ENCODE measurements at regions not wholly inside any gene's neighbourhood (a gene's known extent, or its start where the extent isn't known, plus 50 kb on each side); places are given as distances from the start of the nearest gene placed in this dataset.

DNA sequence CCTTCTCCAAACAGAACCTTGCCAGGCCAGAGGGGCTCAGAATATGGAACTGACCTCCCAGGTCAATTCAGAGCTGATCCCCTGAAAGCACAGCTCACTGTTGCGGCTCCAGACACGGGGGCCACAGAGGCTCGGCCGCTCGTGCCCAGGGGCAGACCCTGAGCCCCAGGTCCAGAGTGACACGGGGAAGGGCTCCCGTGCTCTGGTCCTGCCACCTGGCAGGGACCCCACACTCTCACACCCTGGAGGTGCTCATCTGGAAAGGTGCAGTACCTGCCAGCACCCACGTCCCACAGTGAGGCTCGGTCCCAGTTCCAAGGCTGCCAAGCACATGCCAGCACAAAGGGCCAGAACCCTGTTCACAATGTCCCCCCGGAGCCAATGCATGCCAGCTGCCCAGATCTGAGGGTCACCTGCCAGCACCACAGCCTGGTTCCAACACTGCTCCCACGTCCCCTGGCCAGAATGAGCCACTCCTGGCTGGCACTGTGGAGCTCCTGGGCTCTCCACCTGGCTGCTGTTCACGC, 170.6 kb downstream of the SHANK2 start:
- no peaks in the 10 kb centered on the region for H4K20me1 ChIP-seq (replicated peaks; ENCODE audit: control insufficient read depth, extremely low read depth, insufficient read depth, low read length)
- no peaks in the 10 kb centered on the region for H3K9me3 ChIP-seq (replicated peaks; ENCODE audit: control insufficient read depth, insufficient read depth, low read length)
- dilution Hi-C loops (cut with MboI; ENCODE audit: extremely low pct_ligation_motif_present, low sequenced_read_pairs) (no loop called here), intact Hi-C loops (cut with micrococcal nuclease) (no loop called here)
- H3K36me3 ChIP-seq (ENCODE audit: control insufficient read depth in 2 of 2, extremely low read depth in 1 of 2, insufficient read depth in 2 of 2, low read length in 2 of 2): no peaks in the 10 kb centered on the region
- no TSS peak for BruUV-seq (replicated peaks)
- no peak overlapping the region for H3K27ac ChIP-seq (ENCODE audit: insufficient read depth, low read depth, low read length)
- no peaks in the 10 kb centered on the region for H3K4me1 ChIP-seq (ENCODE audit: control insufficient read depth, extremely low read depth, insufficient read depth, low read length)
- H3K9ac ChIP-seq (replicated peaks; ENCODE audit: extremely low read depth, insufficient read depth, low read length): no peak overlapping the region
- CTCF ChIA-PET: no interaction called here
- no peak overlapping the region for H3K4me2 ChIP-seq (ENCODE audit: insufficient read depth, low read length)
- TF ChIP-seq GATA2 (IDR thresholded peaks at IDR 0.05; ENCODE audit: insufficient read depth, insufficient read length, low read depth, low read length) (no peak), JUN (IDR thresholded peaks at IDR 0.05; ENCODE audit: borderline replicate concordance, insufficient read depth, insufficient read length, low read depth) (no peak), POLR2AphosphoS5 (IDR thresholded peaks at IDR 0.05; ENCODE audit: insufficient read depth, low read depth, low read length) (no peak), POLR2A (IDR thresholded peaks at IDR 0.05; ENCODE audit: low read depth, low read length) (no peak), MYC (IDR thresholded peaks at IDR 0.05; ENCODE audit: low read depth, low read length) (no peak), FOS (IDR thresholded peaks at IDR 0.05; ENCODE audit: borderline replicate concordance, insufficient read depth, low read length) (no peak), EZH2 (IDR thresholded peaks at IDR 0.05; ENCODE audit: borderline replicate concordance, low read depth, low read length, severe bottlenecking) (no peak)
- TF ChIP-seq, protein P1, sequence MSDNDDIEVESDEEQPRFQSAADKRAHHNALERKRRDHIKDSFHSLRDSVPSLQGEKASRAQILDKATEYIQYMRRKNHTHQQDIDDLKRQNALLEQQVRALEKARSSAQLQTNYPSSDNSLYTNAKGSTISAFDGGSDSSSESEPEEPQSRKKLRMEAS (IDR thresholded peaks at IDR 0.05; ENCODE audit: insufficient read depth, insufficient read length): no peak
- TF ChIP-seq, protein P2, sequence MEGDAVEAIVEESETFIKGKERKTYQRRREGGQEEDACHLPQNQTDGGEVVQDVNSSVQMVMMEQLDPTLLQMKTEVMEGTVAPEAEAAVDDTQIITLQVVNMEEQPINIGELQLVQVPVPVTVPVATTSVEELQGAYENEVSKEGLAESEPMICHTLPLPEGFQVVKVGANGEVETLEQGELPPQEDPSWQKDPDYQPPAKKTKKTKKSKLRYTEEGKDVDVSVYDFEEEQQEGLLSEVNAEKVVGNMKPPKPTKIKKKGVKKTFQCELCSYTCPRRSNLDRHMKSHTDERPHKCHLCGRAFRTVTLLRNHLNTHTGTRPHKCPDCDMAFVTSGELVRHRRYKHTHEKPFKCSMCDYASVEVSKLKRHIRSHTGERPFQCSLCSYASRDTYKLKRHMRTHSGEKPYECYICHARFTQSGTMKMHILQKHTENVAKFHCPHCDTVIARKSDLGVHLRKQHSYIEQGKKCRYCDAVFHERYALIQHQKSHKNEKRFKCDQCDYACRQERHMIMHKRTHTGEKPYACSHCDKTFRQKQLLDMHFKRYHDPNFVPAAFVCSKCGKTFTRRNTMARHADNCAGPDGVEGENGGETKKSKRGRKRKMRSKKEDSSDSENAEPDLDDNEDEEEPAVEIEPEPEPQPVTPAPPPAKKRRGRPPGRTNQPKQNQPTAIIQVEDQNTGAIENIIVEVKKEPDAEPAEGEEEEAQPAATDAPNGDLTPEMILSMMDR (IDR thresholded peaks at IDR 0.05; ENCODE audit: extremely low read depth in 1 of 2, insufficient read depth in 1 of 2, low read depth in 1 of 2, low read length in 2 of 2): no peak
- H3K79me2 ChIP-seq (ENCODE audit: control insufficient read depth, insufficient read depth, low read length): no peaks in the 10 kb centered on the region
- FAIRE-seq: no peak
- no peak for DNase-seq (ENCODE audit: low read depth, low spot score)
- no peak overlapping the region for H3K4me3 ChIP-seq (replicated peaks in 1 of 3; ENCODE audit: insufficient read depth in 1 of 3, low read depth in 1 of 3, low read length in 3 of 3)
- no peak overlapping the region for H2AFZ ChIP-seq (ENCODE audit: low read depth, low read length)
- POLR2A ChIA-PET: no interaction called here
- no peaks in the 10 kb centered on the region for H3K27me3 ChIP-seq (ENCODE audit: control insufficient read depth in 2 of 2, insufficient read depth in 2 of 2, low read length in 2 of 2)
- no peaks in the 10 kb centered on the region for H3K9me1 ChIP-seq (replicated peaks; ENCODE audit: control insufficient read depth, extremely low read depth, insufficient read depth, low read length)

Measured in endothelial cell of umbilical vein (primary cell).